ENCODE measurements at regions not wholly inside any gene's neighbourhood (a gene's known extent, or its start where the extent isn't known, plus 50 kb on each side); places are given as distances from the start of the nearest gene placed in this dataset.

- no peak for DNase-seq (ENCODE audit: low read depth in 3 of 3)
Observed at GRCh38 chr19:31658993-31659896, 310.0 kb upstream of the TSHZ3 start.

- no peak for DNase-seq (ENCODE audit: low read depth in 3 of 3)
Observed at GRCh38 chr19:31659897-31660210, 310.6 kb upstream of the TSHZ3 start.

GRCh38 chr19:31664096-31664495, 314.9 kb upstream of the TSHZ3 start:
- no peak for DNase-seq (ENCODE audit: low read depth in 3 of 3)

GRCh38 chr19:31664997-31665396, 315.8 kb upstream of the TSHZ3 start:
- no peak for DNase-seq (ENCODE audit: low read depth in 3 of 3)

- no peak for DNase-seq (ENCODE audit: low read depth in 3 of 3)
Observed at GRCh38 chr19:31666126-31666525, 316.9 kb upstream of the TSHZ3 start.

- no peak for DNase-seq (ENCODE audit: low read depth in 3 of 3)
Observed at GRCh38 chr19:31667106-31667505, 317.9 kb upstream of the TSHZ3 start.

- no peak for DNase-seq (ENCODE audit: low read depth in 3 of 3)
Observed at GRCh38 chr19:31668921-31669320, 319.7 kb upstream of the TSHZ3 start.

GRCh38 chr19:31670931-31671330, 321.7 kb upstream of the TSHZ3 start:
- no peak for DNase-seq (ENCODE audit: low read depth in 3 of 3)

- no peak for DNase-seq (ENCODE audit: low read depth in 3 of 3)
Observed at GRCh38 chr19:31671411-31672035, 322.3 kb upstream of the TSHZ3 start.

- DNase-seq (ENCODE audit: low read depth in 3 of 3) = no peak
Observed at GRCh38 chr19:31674503-31675192, 325.4 kb upstream of the TSHZ3 start.

- no peak for DNase-seq (ENCODE audit: low read depth in 3 of 3)
Observed at GRCh38 chr19:31675193-31675913, 326.1 kb upstream of the TSHZ3 start.

GRCh38 chr19:31676271-31677004, 327.2 kb upstream of the TSHZ3 start:
- no peak for DNase-seq (ENCODE audit: low read depth in 3 of 3)

- DNase-seq (ENCODE audit: low read depth in 3 of 3) = no peak
Observed at GRCh38 chr19:31678421-31678820, 329.2 kb upstream of the TSHZ3 start.

GRCh38 chr19:31681121-31681520, 331.9 kb upstream of the TSHZ3 start:
- no peak for DNase-seq (ENCODE audit: low read depth in 3 of 3)

GRCh38 chr19:31693131-31693932, 344.1 kb upstream of the TSHZ3 start:
- DNase-seq (ENCODE audit: low read depth in 3 of 3) = no peak

- no peak for DNase-seq (ENCODE audit: low read depth in 3 of 3)
Observed at GRCh38 chr19:31693933-31694269, 344.7 kb upstream of the TSHZ3 start.

- no peak for DNase-seq (ENCODE audit: low read depth in 3 of 3)
Observed at GRCh38 chr19:31694761-31695160, 345.5 kb upstream of the TSHZ3 start.

- no peak for DNase-seq (ENCODE audit: low read depth in 3 of 3)
Observed at GRCh38 chr19:31699421-31699820, 350.2 kb upstream of the TSHZ3 start.

GRCh38 chr19:31701146-31701545, 351.9 kb upstream of the TSHZ3 start:
- DNase-seq (ENCODE audit: low read depth in 3 of 3) = no peak

- DNase-seq (ENCODE audit: low read depth in 3 of 3) = no peak
Observed at GRCh38 chr19:31705656-31706055, 356.4 kb upstream of the TSHZ3 start.

GRCh38 chr19:31706131-31706530, 356.9 kb upstream of the TSHZ3 start:
- DNase-seq (ENCODE audit: low read depth in 3 of 3) = no peak
